22Rv1 (cell line): ENCODE measurements at regions not wholly inside any gene's neighbourhood (a gene's known extent, or its start where the extent isn't known, plus 50 kb on each side); places are given as distances from the start of the nearest gene placed in this dataset.

Experiments
- H3K27ac ChIP-seq: fragments of 450-650 bp; 2 replicates; pipeline ENCODE4 v1.5.1; 2017
- ZFX ChIP-seq: fragments of 450-650 bp; IDR thresholded peaks from 2 replicates; pipeline ENCODE4 v1.6.1; 2017; ENCODE audit warnings: antibody characterized with exemption, borderline replicate concordance
- TF ChIP-seq, protein P1 (sequence below): fragments of 450-650 bp; IDR thresholded peaks from 2 replicates; pipeline ENCODE4 v1.5.1; 2017; ENCODE audit warnings: mild to moderate bottlenecking

DNA sequence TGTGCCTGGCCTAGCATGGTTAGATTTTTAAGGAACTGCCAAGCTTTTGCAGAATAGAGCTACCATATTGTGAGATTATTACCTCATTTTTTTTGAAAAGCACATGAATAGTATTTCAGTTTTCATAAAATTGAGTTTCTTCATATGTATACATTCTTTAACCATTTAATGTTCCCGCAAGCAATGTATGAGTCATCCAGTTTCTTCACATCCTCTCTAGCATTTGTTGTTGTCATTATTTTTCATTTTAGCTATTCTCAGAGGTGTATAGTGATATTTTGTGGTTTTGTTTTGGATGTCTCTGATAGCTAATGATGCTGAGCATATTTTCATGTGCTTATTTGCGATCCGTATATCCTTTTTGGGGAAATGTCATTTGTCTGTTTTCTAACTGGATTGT, 74.9 kb downstream of the GLUD2 start:
- H3K27ac ChIP-seq: no peak overlapping the region
- TF ChIP-seq, protein P1, sequence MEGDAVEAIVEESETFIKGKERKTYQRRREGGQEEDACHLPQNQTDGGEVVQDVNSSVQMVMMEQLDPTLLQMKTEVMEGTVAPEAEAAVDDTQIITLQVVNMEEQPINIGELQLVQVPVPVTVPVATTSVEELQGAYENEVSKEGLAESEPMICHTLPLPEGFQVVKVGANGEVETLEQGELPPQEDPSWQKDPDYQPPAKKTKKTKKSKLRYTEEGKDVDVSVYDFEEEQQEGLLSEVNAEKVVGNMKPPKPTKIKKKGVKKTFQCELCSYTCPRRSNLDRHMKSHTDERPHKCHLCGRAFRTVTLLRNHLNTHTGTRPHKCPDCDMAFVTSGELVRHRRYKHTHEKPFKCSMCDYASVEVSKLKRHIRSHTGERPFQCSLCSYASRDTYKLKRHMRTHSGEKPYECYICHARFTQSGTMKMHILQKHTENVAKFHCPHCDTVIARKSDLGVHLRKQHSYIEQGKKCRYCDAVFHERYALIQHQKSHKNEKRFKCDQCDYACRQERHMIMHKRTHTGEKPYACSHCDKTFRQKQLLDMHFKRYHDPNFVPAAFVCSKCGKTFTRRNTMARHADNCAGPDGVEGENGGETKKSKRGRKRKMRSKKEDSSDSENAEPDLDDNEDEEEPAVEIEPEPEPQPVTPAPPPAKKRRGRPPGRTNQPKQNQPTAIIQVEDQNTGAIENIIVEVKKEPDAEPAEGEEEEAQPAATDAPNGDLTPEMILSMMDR: no peak
- no peak for TF ChIP-seq ZFX

GRCh38 chrX:121128925-121129877, 81.8 kb downstream of the GLUD2 start:
- no peak overlapping the region for H3K27ac ChIP-seq
- no peak for TF ChIP-seq ZFX
- TF ChIP-seq, protein P1: no peak

DNA sequence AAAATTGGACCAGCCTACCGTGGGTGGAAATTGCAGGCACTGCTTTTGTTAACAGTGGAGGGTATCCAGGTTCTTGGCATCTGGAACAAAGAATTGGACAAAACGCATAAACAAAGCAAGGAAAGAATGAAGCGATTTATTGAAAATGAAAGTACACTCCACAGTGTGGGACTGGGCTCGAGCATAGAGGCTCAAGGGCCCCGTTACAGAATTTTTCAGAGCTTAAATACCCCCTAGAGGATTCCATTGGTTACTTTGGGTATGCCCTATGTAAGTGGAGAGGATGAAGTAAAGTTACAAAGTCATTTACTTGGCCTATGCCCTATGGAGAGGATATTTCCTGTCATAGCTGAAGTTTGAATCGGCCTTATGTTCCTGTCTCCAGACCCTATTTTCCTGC, 85.3 kb downstream of the GLUD2 start:
- H3K27ac ChIP-seq: no peak overlapping the region
- TF ChIP-seq, protein P1: no peak
- TF ChIP-seq ZFX: no peak

DNA sequence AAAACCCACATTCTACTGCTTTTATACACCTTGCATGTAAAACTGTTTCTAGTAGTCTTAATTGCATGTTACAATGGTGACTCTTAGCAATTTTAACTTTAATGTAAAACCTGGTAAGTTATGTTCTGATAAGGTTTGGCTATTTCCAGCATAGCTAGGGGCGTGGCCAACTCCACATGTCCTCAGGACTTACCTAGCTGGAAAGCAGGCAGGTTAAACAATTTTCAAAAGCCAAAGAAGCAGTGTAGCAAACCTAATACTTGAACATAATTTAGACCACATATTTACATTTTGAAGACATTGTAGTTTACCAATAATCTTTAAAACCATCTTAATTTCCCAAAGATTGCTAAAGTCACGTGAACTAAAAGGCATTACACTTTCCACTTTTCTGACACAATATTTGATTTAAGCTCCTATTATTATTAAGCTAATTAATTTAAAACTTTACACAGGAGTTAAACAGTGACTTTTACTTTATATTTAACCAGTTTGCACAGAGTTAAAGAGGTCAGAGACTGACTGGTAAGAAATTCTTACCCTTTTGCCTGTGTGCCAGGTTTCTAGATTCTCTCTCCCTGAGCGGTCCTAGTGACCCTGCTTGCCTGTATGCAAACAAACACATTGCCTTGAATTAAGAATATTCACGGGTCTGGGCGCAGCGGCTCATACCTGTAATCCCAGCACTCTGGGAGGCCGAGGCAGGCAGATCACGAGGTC, 88.2 kb downstream of the GLUD2 start:
- H3K27ac ChIP-seq: no peak overlapping the region
- TF ChIP-seq ZFX: no peak
- TF ChIP-seq, protein P1: no peak

GRCh38 chrX:121146059-121146628, 98.7 kb downstream of the GLUD2 start:
- H3K27ac ChIP-seq: no peak overlapping the region

DNA sequence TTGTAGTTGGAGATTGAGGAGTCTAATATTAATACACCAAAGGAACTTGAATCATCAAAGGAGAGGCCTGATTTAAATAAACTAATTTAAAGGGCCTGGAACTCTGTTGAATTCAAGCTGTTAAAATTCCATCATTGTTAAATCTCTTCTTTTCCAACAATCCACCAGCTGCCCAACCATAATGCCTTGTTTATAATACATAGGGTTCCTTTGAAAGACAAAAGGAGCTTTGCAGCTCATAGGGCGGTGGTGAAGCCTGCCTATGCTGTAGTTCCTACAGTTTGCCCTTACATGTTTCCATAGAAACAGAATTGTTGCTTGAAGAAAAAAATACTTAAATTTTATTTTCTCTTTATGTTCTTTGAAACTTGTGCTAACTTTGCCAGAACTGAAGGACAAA, 102.8 kb downstream of the GLUD2 start:
- TF ChIP-seq, protein P1: no peak
- no peak for TF ChIP-seq ZFX
- no peak overlapping the region for H3K27ac ChIP-seq

More at GRCh38 chrX:121146059-121146628, 98.7 kb downstream of the GLUD2 start:
- TF ChIP-seq ZFX: no peak
- TF ChIP-seq, protein P1: no peak
